Activated T-cell treated with anti-CD3 and anti-CD28 coated beads, Interleukin-2, amount 50 U/mL, for 24 hours (primary cell): ENCODE measurements at regions not wholly inside any gene's neighbourhood (a gene's known extent, or its start where the extent isn't known, plus 50 kb on each side); places are given as distances from the start of the nearest gene placed in this dataset.

Experiments used
- DNase-seq: peaks from one replicate; pipeline ENCODE4 v3.0.0-alpha.2; 2020
- H3K27ac Mint-ChIP-seq: 2 replicates; pipeline ENCODE4 v1.8.0; 2020; ENCODE audit warnings: mild to moderate bottlenecking, mixed read lengths
- H3K27me3 Mint-ChIP-seq: 2 replicates; pipeline ENCODE4 v1.8.0; 2020; ENCODE audit warnings: mixed read lengths
- H3K36me3 Mint-ChIP-seq: 2 replicates; pipeline ENCODE4 v1.8.0; 2020; ENCODE audit warnings: low read depth, mixed read lengths
- H3K4me1 Mint-ChIP-seq: 2 replicates; pipeline ENCODE4 v1.8.0; 2020; ENCODE audit warnings: low read depth, mixed read lengths
- H3K4me3 Mint-ChIP-seq: 2 replicates; pipeline ENCODE4 v1.8.0; 2020; ENCODE audit warnings: mild to moderate bottlenecking, moderate library complexity, mixed read lengths
- H3K9me3 Mint-ChIP-seq: 2 replicates; pipeline ENCODE4 v1.8.0; 2020; ENCODE audit warnings: mixed read lengths

GRCh38 chr7:130960208-130960988 lies 226.4 kb upstream of the KLF14 start:
- no peak overlapping the region for H3K4me3 Mint-ChIP-seq
- peaks cover 75% of the 10 kb centered on the region for H3K36me3 Mint-ChIP-seq
- no peaks in the 10 kb centered on the region for H3K9me3 Mint-ChIP-seq
- H3K27ac Mint-ChIP-seq, result peak overlapping the region; percentile 98
- no peaks in the 10 kb centered on the region for H3K27me3 Mint-ChIP-seq
- DNase-seq, result no peak
- peaks cover 46% of the 10 kb centered on the region for H3K4me1 Mint-ChIP-seq

GRCh38 chr7:130961128-130961601 lies 227.2 kb upstream of the KLF14 start:
- Mint-ChIP-seq H3K9me3 (no peaks in the 10 kb centered on the region), H3K27ac (peak overlapping the region; percentile 98), H3K36me3 (peaks cover 72% of the 10 kb centered on the region), H3K4me1 (peaks cover 44% of the 10 kb centered on the region), H3K27me3 (no peaks in the 10 kb centered on the region), H3K4me3 (no peak overlapping the region)
- DNase-seq, result peak; percentile 81

- Mint-ChIP-seq H3K4me1 (peaks cover 47% of the 10 kb centered on the region), H3K4me3 (no peak overlapping the region)
Observed at GRCh38 chr7:130962109-130962508, 228.1 kb upstream of the KLF14 start.

GRCh38 chr7:130963339-130963738 lies 229.3 kb upstream of the KLF14 start:
- Mint-ChIP-seq H3K4me1 (peaks cover 57% of the 10 kb centered on the region), H3K27ac (peak overlapping the region; percentile 98), H3K4me3 (peak overlapping the region; percentile 6), H3K27me3 (no peaks in the 10 kb centered on the region), H3K9me3 (no peaks in the 10 kb centered on the region), H3K36me3 (peaks cover 69% of the 10 kb centered on the region)
- no peak for DNase-seq

More at GRCh38 chr7:130962109-130962508, 228.1 kb upstream of the KLF14 start:
- Mint-ChIP-seq H3K27ac (peak overlapping the region; percentile 98), H3K27me3 (no peaks in the 10 kb centered on the region), H3K9me3 (no peaks in the 10 kb centered on the region), H3K36me3 (peaks cover 72% of the 10 kb centered on the region)
- no peak for DNase-seq

GRCh38 chr7:130965515-130965914 lies 231.5 kb upstream of the KLF14 start:
- no peak overlapping the region for H3K4me3 Mint-ChIP-seq
- H3K27me3 Mint-ChIP-seq, result no peaks in the 10 kb centered on the region
- no peak for DNase-seq
- peaks cover 77% of the 10 kb centered on the region for H3K4me1 Mint-ChIP-seq
- H3K27ac Mint-ChIP-seq, result peak overlapping the region; percentile 98
- no peaks in the 10 kb centered on the region for H3K9me3 Mint-ChIP-seq
- H3K36me3 Mint-ChIP-seq, result peaks cover 53% of the 10 kb centered on the region

GRCh38 chr7:130966246-130967009 lies 232.4 kb upstream of the KLF14 start:
- peaks cover 84% of the 10 kb centered on the region for H3K4me1 Mint-ChIP-seq
- no peaks in the 10 kb centered on the region for H3K9me3 Mint-ChIP-seq
- peak overlapping the region; percentile 56 for H3K4me3 Mint-ChIP-seq
- DNase-seq, result no peak
- no peaks in the 10 kb centered on the region for H3K27me3 Mint-ChIP-seq
- H3K36me3 Mint-ChIP-seq, result peaks cover 50% of the 10 kb centered on the region
- H3K27ac Mint-ChIP-seq, result peak overlapping the region; percentile 98

- Mint-ChIP-seq H3K27me3 (no peaks in the 10 kb centered on the region), H3K9me3 (peaks cover 7% of the 10 kb centered on the region), H3K4me3 (peak overlapping the region; percentile 61), H3K4me1 (peaks cover 90% of the 10 kb centered on the region), H3K36me3 (peaks cover 62% of the 10 kb centered on the region), H3K27ac (peak overlapping the region; percentile 98)
- no peak for DNase-seq
Observed at GRCh38 chr7:130970196-130970595, 236.2 kb upstream of the KLF14 start.

GRCh38 chr7:130970696-130971095 lies 236.7 kb upstream of the KLF14 start:
- H3K4me1 Mint-ChIP-seq, result peaks cover 94% of the 10 kb centered on the region
- peak overlapping the region; percentile 61 for H3K4me3 Mint-ChIP-seq
- H3K36me3 Mint-ChIP-seq, result peaks cover 66% of the 10 kb centered on the region
- peak overlapping the region; percentile 98 for H3K27ac Mint-ChIP-seq
- peaks cover 12% of the 10 kb centered on the region for H3K9me3 Mint-ChIP-seq
- no peak for DNase-seq
- H3K27me3 Mint-ChIP-seq, result no peaks in the 10 kb centered on the region

GRCh38 chr7:130971297-130971696 lies 237.3 kb upstream of the KLF14 start:
- peak overlapping the region; percentile 98 for H3K27ac Mint-ChIP-seq

GRCh38 chr7:130972201-130972600 lies 238.2 kb upstream of the KLF14 start:
- Mint-ChIP-seq H3K36me3 (peaks cover 64% of the 10 kb centered on the region), H3K4me1 (peaks cover 88% of the 10 kb centered on the region), H3K27ac (peak overlapping the region; percentile 98), H3K9me3 (peaks cover 14% of the 10 kb centered on the region), H3K27me3 (no peaks in the 10 kb centered on the region), H3K4me3 (peak overlapping the region; percentile 61)
- DNase-seq, result no peak

More at GRCh38 chr7:130971297-130971696, 237.3 kb upstream of the KLF14 start:
- Mint-ChIP-seq H3K4me1 (peaks cover 93% of the 10 kb centered on the region), H3K27me3 (no peaks in the 10 kb centered on the region), H3K9me3 (peaks cover 14% of the 10 kb centered on the region), H3K36me3 (peaks cover 64% of the 10 kb centered on the region), H3K4me3 (peak overlapping the region; percentile 61)
- DNase-seq, result peak; percentile 79

- no peak for DNase-seq
- peak overlapping the region; percentile 55 for H3K4me3 Mint-ChIP-seq
- peaks cover 85% of the 10 kb centered on the region for H3K4me1 Mint-ChIP-seq
- H3K9me3 Mint-ChIP-seq, result peaks cover 14% of the 10 kb centered on the region
- H3K27me3 Mint-ChIP-seq, result no peaks in the 10 kb centered on the region
- H3K36me3 Mint-ChIP-seq, result peaks cover 60% of the 10 kb centered on the region
- peak overlapping the region; percentile 98 for H3K27ac Mint-ChIP-seq
Observed at GRCh38 chr7:130973637-130974036, 239.6 kb upstream of the KLF14 start.

GRCh38 chr7:130974169-130974568 lies 240.2 kb upstream of the KLF14 start:
- Mint-ChIP-seq H3K36me3 (peaks cover 61% of the 10 kb centered on the region), H3K4me3 (peak overlapping the region; percentile 55), H3K4me1 (peaks cover 84% of the 10 kb centered on the region), H3K9me3 (peaks cover 14% of the 10 kb centered on the region), H3K27ac (peak overlapping the region; percentile 98), H3K27me3 (no peaks in the 10 kb centered on the region)
- DNase-seq, result no peak

- Mint-ChIP-seq H3K4me3 (peak overlapping the region; percentile 55), H3K4me1 (peaks cover 86% of the 10 kb centered on the region), H3K36me3 (peaks cover 66% of the 10 kb centered on the region), H3K27me3 (no peaks in the 10 kb centered on the region), H3K27ac (peak overlapping the region; percentile 98), H3K9me3 (peaks cover 14% of the 10 kb centered on the region)
- no peak for DNase-seq
Observed at GRCh38 chr7:130974794-130975193, 240.8 kb upstream of the KLF14 start.

GRCh38 chr7:130975731-130976130 lies 241.7 kb upstream of the KLF14 start:
- H3K4me1 Mint-ChIP-seq, result peaks cover 82% of the 10 kb centered on the region
- no peak overlapping the region for H3K4me3 Mint-ChIP-seq
- H3K36me3 Mint-ChIP-seq, result peaks cover 71% of the 10 kb centered on the region

More at GRCh38 chr7:130975731-130976130, 241.7 kb upstream of the KLF14 start:
- no peak for DNase-seq
- Mint-ChIP-seq H3K27me3 (no peaks in the 10 kb centered on the region), H3K9me3 (peaks cover 14% of the 10 kb centered on the region), H3K27ac (peak overlapping the region; percentile 98)
